ENCODE measurements at regions not wholly inside any gene's neighbourhood (a gene's known extent, or its start where the extent isn't known, plus 50 kb on each side); places are given as distances from the start of the nearest gene placed in this dataset.

- no peak for DNase-seq
These were observed 58.3 kb upstream of the EGFR start for GRCh38 chr7:54960517-54960916.

GRCh38 chr7:54961391-54961790 lies 57.4 kb upstream of the EGFR start:
- no peak for DNase-seq

- no peak for DNase-seq
These were observed 55.7 kb upstream of the EGFR start for GRCh38 chr7:54963155-54963554.

- DNase-seq = no peak
These were observed 54.7 kb upstream of the EGFR start for GRCh38 chr7:54964136-54964535.

GRCh38 chr7:54967377-54967776 lies 51.4 kb upstream of the EGFR start:
- DNase-seq = no peak

GRCh38 chr7:54968018-54968417 lies 50.8 kb upstream of the EGFR start:
- DNase-seq = no peak
